ENCODE measurements at regions not wholly inside any gene's neighbourhood (a gene's known extent, or its start where the extent isn't known, plus 50 kb on each side); places are given as distances from the start of the nearest gene placed in this dataset.

- ChIA-PET CTCF (no interaction called here), POLR2A (no interaction called here)
- Histone ChIP-seq H3K4me3 (ENCODE audit: low read length) (no peak overlapping the region), H3K27ac (ENCODE audit: low read depth, low read length) (no peak overlapping the region), H3K36me3 (ENCODE audit: control insufficient read depth in 2 of 3, insufficient read depth in 3 of 3, low read length in 3 of 3) (no peaks in the 10 kb centered on the region), H3K27me3 (ENCODE audit: control insufficient read depth in 2 of 2, insufficient read depth in 2 of 2, low read length in 2 of 2) (no peaks in the 10 kb centered on the region), H3K9me3 (ENCODE audit: control insufficient read depth in 2 of 3, low read length in 3 of 3) (no peaks in the 10 kb centered on the region), H3K4me1 (ENCODE audit: control insufficient read depth in 2 of 2, insufficient read depth in 2 of 2, low read length in 2 of 2) (no peaks in the 10 kb centered on the region)
- no peak for DNase-seq
- no peak for ATAC-seq
- no peak overlapping the region for H3K4me3 Mint-ChIP-seq
- no peak overlapping the region for H3K27ac Mint-ChIP-seq
- H3K4me1 Mint-ChIP-seq = no peaks in the 10 kb centered on the region
- H3K36me3 Mint-ChIP-seq = no peaks in the 10 kb centered on the region
- intact Hi-C loops (cut with micrococcal nuclease) = no loop called here
- no peaks in the 10 kb centered on the region for H3K27me3 Mint-ChIP-seq
- peaks cover 0 to 20% (median 5%) of the 10 kb centered on the region in 11 donors for H3K9me3 Mint-ChIP-seq
Measured at GRCh38 chr5:25056836-25057235, 412.1 kb upstream of the CDH10 start.

- Mint-ChIP-seq H3K27me3 (no peaks in the 10 kb centered on the region), H3K4me1 (no peaks in the 10 kb centered on the region), H3K27ac (no peak overlapping the region), H3K4me3 (no peak overlapping the region), H3K9me3 (peaks cover 3 to 49% (median 13%) of the 10 kb centered on the region in 11 donors), H3K36me3 (no peaks in the 10 kb centered on the region)
- Histone ChIP-seq H3K36me3 (ENCODE audit: control insufficient read depth in 2 of 3, insufficient read depth in 3 of 3, low read length in 3 of 3) (no peaks in the 10 kb centered on the region), H3K4me1 (ENCODE audit: control insufficient read depth in 2 of 2, insufficient read depth in 2 of 2, low read length in 2 of 2) (no peaks in the 10 kb centered on the region), H3K4me3 (ENCODE audit: low read length) (no peak overlapping the region), H3K27me3 (ENCODE audit: control insufficient read depth in 2 of 2, insufficient read depth in 2 of 2, low read length in 2 of 2) (no peaks in the 10 kb centered on the region), H3K9me3 (ENCODE audit: control insufficient read depth in 2 of 3, low read length in 3 of 3) (no peaks in the 10 kb centered on the region), H3K27ac (ENCODE audit: low read depth, low read length) (no peak overlapping the region)
- ATAC-seq = no peak
- intact Hi-C loops (cut with micrococcal nuclease) = no loop called here
- POLR2A ChIA-PET = no interaction called here
- no peak for DNase-seq
- CTCF ChIA-PET = no interaction called here
Measured at GRCh38 chr5:25033658-25034057, 388.9 kb upstream of the CDH10 start.

DNA sequence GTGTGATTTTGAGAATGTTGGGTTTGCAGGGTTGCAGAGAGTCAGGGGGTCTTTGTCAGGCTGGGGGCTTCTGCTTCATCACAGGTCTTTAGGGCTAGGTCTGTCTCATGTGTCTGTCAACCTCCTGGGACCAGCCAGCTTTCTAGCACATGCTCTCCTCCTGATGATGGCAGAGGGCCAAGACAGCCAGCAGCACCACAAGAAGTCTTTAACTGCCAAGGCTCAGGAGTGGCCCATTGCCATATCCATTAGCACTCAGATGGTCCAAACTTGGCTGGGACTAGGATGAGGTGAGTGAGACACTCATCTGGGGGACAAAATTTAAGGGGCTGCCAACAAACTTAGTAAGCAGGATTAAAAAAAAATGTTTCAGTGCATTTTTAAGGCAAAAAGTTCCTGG lies 384.2 kb upstream of the CDH10 start:
- Mint-ChIP-seq H3K27me3 (no peaks in the 10 kb centered on the region), H3K36me3 (no peaks in the 10 kb centered on the region), H3K4me3 (no peak overlapping the region), H3K9me3 (peaks cover 2 to 63% (median 20%) of the 10 kb centered on the region in 11 donors), H3K27ac (no peak overlapping the region), H3K4me1 (no peaks in the 10 kb centered on the region)
- no peaks in the 10 kb centered on the region for H3K9me3 ChIP-seq (ENCODE audit: control insufficient read depth in 2 of 3, low read length in 3 of 3)
- H3K4me1 ChIP-seq (ENCODE audit: control insufficient read depth in 2 of 2, insufficient read depth in 2 of 2, low read length in 2 of 2) = no peaks in the 10 kb centered on the region
- no peaks in the 10 kb centered on the region for H3K36me3 ChIP-seq (ENCODE audit: control insufficient read depth in 2 of 3, insufficient read depth in 3 of 3, low read length in 3 of 3)
- no peak overlapping the region for H3K4me3 ChIP-seq (ENCODE audit: low read length)
- DNase-seq (no peak), ATAC-seq (no peak)
- no peaks in the 10 kb centered on the region for H3K27me3 ChIP-seq (ENCODE audit: control insufficient read depth in 2 of 2, insufficient read depth in 2 of 2, low read length in 2 of 2)
- CTCF ChIA-PET = no interaction called here
- no peak overlapping the region for H3K27ac ChIP-seq (ENCODE audit: low read depth, low read length)
- POLR2A ChIA-PET = interaction anchor here (0.6 kb wide), 1 partner anchor 82 kb away, joined by 3 read pairs; no protein-coding TSS in a partner anchor
- intact Hi-C loops (cut with micrococcal nuclease) = no loop called here

DNA sequence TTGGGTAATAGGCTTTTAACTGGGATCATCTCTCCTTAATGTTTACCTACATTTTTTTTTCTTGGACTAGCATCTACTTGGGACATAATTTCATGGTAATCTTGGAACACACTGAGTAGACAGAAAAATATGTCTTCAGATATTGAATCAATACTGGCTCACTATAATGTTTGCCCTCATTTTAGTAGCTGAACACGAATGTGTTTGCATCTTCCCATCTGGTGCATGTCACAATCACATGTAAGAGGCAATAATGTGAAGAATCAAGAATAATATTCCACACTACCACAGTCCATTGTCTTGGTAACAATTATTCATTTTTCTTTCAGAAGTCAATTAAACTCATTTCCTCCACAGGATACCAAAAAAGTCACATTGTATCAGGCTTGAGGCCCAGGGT lies 382.7 kb upstream of the CDH10 start:
- ChIA-PET POLR2A (no interaction called here), CTCF (no interaction called here)
- H3K36me3 ChIP-seq (ENCODE audit: control insufficient read depth in 2 of 3, insufficient read depth in 3 of 3, low read length in 3 of 3) = no peaks in the 10 kb centered on the region
- Mint-ChIP-seq H3K36me3 (no peaks in the 10 kb centered on the region), H3K4me1 (no peaks in the 10 kb centered on the region), H3K27me3 (no peaks in the 10 kb centered on the region), H3K9me3 (peaks cover 0 to 65% (median 18%) of the 10 kb centered on the region in 11 donors), H3K4me3 (no peak overlapping the region), H3K27ac (no peak overlapping the region)
- DNase-seq = no peak
- H3K27ac ChIP-seq (ENCODE audit: low read depth, low read length) = no peak overlapping the region
- no peaks in the 10 kb centered on the region for H3K9me3 ChIP-seq (ENCODE audit: control insufficient read depth in 2 of 3, low read length in 3 of 3)
- H3K4me3 ChIP-seq (ENCODE audit: low read length) = no peak overlapping the region
- H3K27me3 ChIP-seq (ENCODE audit: control insufficient read depth in 2 of 2, insufficient read depth in 2 of 2, low read length in 2 of 2) = no peaks in the 10 kb centered on the region
- no peak for ATAC-seq
- intact Hi-C loops (cut with micrococcal nuclease) = no loop called here
- no peaks in the 10 kb centered on the region for H3K4me1 ChIP-seq (ENCODE audit: control insufficient read depth in 2 of 2, insufficient read depth in 2 of 2, low read length in 2 of 2)

DNA sequence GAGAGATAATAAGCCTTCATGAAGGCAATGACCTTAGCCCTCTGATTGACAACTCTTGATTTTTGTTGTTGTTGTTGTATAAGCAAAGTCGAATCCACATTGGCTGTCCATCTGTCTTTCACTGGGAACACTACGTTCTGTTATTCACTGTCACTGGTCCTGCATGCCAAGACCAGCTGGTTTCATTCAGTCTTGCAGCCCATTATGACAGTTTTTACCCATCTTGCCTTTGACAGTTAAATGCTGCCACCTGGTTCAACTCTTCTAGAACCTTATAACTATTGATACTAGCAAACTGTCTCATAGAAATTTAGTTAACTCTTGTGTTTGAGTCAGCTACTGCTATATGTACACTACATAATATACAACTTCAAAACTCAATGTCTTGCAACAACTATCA lies 382.3 kb upstream of the CDH10 start:
- ChIA-PET POLR2A (no interaction called here), CTCF (no interaction called here)
- Mint-ChIP-seq H3K9me3 (peaks cover 0 to 60% (median 15%) of the 10 kb centered on the region in 11 donors), H3K27ac (no peak overlapping the region), H3K4me3 (no peak overlapping the region), H3K36me3 (no peaks in the 10 kb centered on the region), H3K27me3 (no peaks in the 10 kb centered on the region), H3K4me1 (no peaks in the 10 kb centered on the region)
- DNase-seq (no peak), ATAC-seq (no peak)
- Histone ChIP-seq H3K36me3 (ENCODE audit: control insufficient read depth in 2 of 3, insufficient read depth in 3 of 3, low read length in 3 of 3) (no peaks in the 10 kb centered on the region), H3K27ac (ENCODE audit: low read depth, low read length) (no peak overlapping the region), H3K27me3 (ENCODE audit: control insufficient read depth in 2 of 2, insufficient read depth in 2 of 2, low read length in 2 of 2) (no peaks in the 10 kb centered on the region), H3K4me1 (ENCODE audit: control insufficient read depth in 2 of 2, insufficient read depth in 2 of 2, low read length in 2 of 2) (no peaks in the 10 kb centered on the region), H3K9me3 (ENCODE audit: control insufficient read depth in 2 of 3, low read length in 3 of 3) (no peaks in the 10 kb centered on the region), H3K4me3 (ENCODE audit: low read length) (no peak overlapping the region)
- intact Hi-C loops (cut with micrococcal nuclease) = no loop called here

DNA sequence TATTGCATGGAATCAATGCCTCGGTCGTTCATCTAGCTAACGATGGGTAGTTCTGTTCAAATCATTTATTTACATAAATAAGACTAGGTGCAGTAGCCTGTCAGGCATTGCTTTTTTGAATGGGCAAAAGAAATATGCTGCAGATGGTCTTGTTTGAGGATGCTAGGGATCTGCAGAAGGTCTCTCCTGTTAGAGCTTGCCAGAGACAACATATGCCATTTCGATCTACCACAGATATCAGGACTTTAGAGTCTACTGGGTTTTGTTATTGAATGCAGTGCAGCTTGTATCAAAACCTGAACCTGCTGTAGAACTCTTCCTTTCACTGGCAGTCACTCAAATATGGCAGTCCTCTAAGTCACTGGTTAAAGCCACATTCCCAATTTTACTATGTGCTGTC lies 381.1 kb upstream of the CDH10 start:
- H3K27me3 ChIP-seq (ENCODE audit: control insufficient read depth in 2 of 2, insufficient read depth in 2 of 2, low read length in 2 of 2) = no peaks in the 10 kb centered on the region
- no peak overlapping the region for H3K4me3 ChIP-seq (ENCODE audit: low read length)
- Mint-ChIP-seq H3K4me3 (no peak overlapping the region), H3K4me1 (no peaks in the 10 kb centered on the region), H3K36me3 (no peaks in the 10 kb centered on the region), H3K27ac (no peak overlapping the region), H3K27me3 (no peaks in the 10 kb centered on the region), H3K9me3 (peaks cover 3 to 49% (median 16%) of the 10 kb centered on the region in 11 donors)
- intact Hi-C loops (cut with micrococcal nuclease) = no loop called here
- ChIA-PET CTCF (no interaction called here), POLR2A (no interaction called here)
- H3K36me3 ChIP-seq (ENCODE audit: control insufficient read depth in 2 of 3, insufficient read depth in 3 of 3, low read length in 3 of 3) = no peaks in the 10 kb centered on the region
- H3K9me3 ChIP-seq (ENCODE audit: control insufficient read depth in 2 of 3, low read length in 3 of 3) = no peaks in the 10 kb centered on the region
- ATAC-seq (no peak), DNase-seq (no peak)
- no peak overlapping the region for H3K27ac ChIP-seq (ENCODE audit: low read depth, low read length)
- no peaks in the 10 kb centered on the region for H3K4me1 ChIP-seq (ENCODE audit: control insufficient read depth in 2 of 2, insufficient read depth in 2 of 2, low read length in 2 of 2)

GRCh38 chr5:25020454-25020853 lies 375.7 kb upstream of the CDH10 start:
- POLR2A ChIA-PET = no interaction called here
- Mint-ChIP-seq H3K4me1 (no peaks in the 10 kb centered on the region), H3K4me3 (no peak overlapping the region), H3K27ac (no peak overlapping the region), H3K9me3 (peaks cover 6 to 25% (median 12%) of the 10 kb centered on the region in 11 donors), H3K36me3 (no peaks in the 10 kb centered on the region), H3K27me3 (no peaks in the 10 kb centered on the region)
- intact Hi-C loops (cut with micrococcal nuclease) = no loop called here
- Histone ChIP-seq H3K9me3 (ENCODE audit: control insufficient read depth in 2 of 3, low read length in 3 of 3) (no peaks in the 10 kb centered on the region), H3K4me1 (ENCODE audit: control insufficient read depth in 2 of 2, insufficient read depth in 2 of 2, low read length in 2 of 2) (no peaks in the 10 kb centered on the region), H3K36me3 (ENCODE audit: control insufficient read depth in 2 of 3, insufficient read depth in 3 of 3, low read length in 3 of 3) (no peaks in the 10 kb centered on the region), H3K27me3 (ENCODE audit: control insufficient read depth in 2 of 2, insufficient read depth in 2 of 2, low read length in 2 of 2) (no peaks in the 10 kb centered on the region), H3K4me3 (ENCODE audit: low read length) (no peak overlapping the region), H3K27ac (ENCODE audit: low read depth, low read length) (no peak overlapping the region)
- DNase-seq (no peak), ATAC-seq (no peak)
- CTCF ChIA-PET = no interaction called here

Measured in naive thymus-derived CD4-positive, alpha-beta T cell (primary cell).